IMR-90 (cell line): ENCODE measurements at regions not wholly inside any gene's neighbourhood (a gene's known extent, or its start where the extent isn't known, plus 50 kb on each side); places are given as distances from the start of the nearest gene placed in this dataset.

Experiments
- CEBPB ChIP-seq: IDR thresholded peaks from 2 replicates; pipeline ENCODE4 v1.6.1; 2012; ENCODE audit warnings: low read depth, low read length, improper control_type of control experiment
- CTCF ChIP-seq: conservative IDR thresholded peaks from 2 replicates; pipeline ENCODE4 v1.5.1; 2012; ENCODE audit warnings: mild to moderate bottlenecking, low read depth, low read length, improper control_type of control experiment
- POLR2A ChIP-seq: IDR thresholded peaks from 2 replicates; pipeline ENCODE4 v1.6.1; 2012; ENCODE audit warnings: mild to moderate bottlenecking, low read depth, low read length
- RAD21 ChIP-seq: IDR thresholded peaks from 2 replicates; pipeline ENCODE4 v1.6.1; 2012; ENCODE audit warnings: low read length, improper control_type of control experiment
- RFX5 ChIP-seq: IDR thresholded peaks from 2 replicates; pipeline ENCODE4 v1.8.0; 2012; ENCODE audit warnings: low read depth, mild to moderate bottlenecking, low read length, moderate library complexity
- SMC3 ChIP-seq: fragments of 150-350 bp; IDR thresholded peaks from 2 replicates; pipeline ENCODE4 v1.6.1; 2016; ENCODE audit warnings: low read depth, mild to moderate bottlenecking, antibody characterized with exemption, low read length, moderate library complexity

- no peak for TF ChIP-seq CTCF
- no peak for TF ChIP-seq SMC3
- no peak for TF ChIP-seq RAD21
- no peak for TF ChIP-seq CEBPB
- TF ChIP-seq POLR2A = no peak
- TF ChIP-seq RFX5 = no peak
Measured at GRCh38 chr18:44517136-44517535, 163.6 kb upstream of the SETBP1 start.
